ENCODE measurements at regions not wholly inside any gene's neighbourhood (a gene's known extent, or its start where the extent isn't known, plus 50 kb on each side); places are given as distances from the start of the nearest gene placed in this dataset.

DNA sequence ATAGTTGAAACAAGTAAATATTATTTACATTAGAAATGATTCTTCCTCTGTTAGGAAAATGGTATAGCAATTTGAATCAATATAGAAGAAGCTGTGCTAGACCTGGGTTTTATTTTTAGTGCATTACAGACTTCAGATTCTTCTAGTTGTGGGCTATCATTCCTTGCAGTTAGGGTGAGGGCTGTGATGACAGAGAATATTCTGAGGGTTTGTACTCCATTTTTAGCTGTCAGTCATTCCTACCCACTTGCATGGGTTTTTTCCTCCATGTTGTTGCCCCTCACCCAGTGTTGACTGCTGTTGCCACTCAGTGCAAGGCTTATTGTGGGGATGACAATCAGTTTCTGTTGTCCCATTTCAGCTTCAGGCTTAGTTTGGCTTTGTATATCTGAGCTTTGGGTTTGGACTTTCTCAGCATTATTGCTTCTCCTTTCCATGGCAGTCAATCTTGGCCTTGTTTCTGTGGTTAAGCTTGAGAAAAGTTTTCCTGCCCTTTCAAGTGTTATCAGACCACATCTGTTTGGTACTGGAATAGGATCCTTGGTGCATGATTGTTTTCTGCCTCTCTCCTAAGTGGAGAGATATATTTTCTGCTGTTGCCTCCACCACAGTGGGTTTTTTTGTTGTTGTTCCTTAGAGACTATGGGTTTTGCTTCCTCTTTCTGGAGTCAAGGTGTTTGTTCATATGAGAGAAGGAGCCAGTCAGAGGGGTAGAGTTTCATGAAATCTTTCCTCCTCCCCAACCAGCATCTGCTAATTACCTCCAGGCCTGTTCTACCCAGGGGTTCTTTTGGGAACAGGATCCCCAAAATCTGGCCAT, 312.7 kb upstream of the CWC22 start:
- TF ChIP-seq POLR2AphosphoS5 (IDR thresholded peaks at IDR 0.05): no peak
- TF ChIP-seq POLR2A (IDR thresholded peaks at IDR 0.05): no peak

Measured in spleen (tissue), 3 donors.